IMR-90 (cell line): ENCODE measurements at regions not wholly inside any gene's neighbourhood (a gene's known extent, or its start where the extent isn't known, plus 50 kb on each side); places are given as distances from the start of the nearest gene placed in this dataset.

Experiments used
- ATAC-seq: fragments of 200-7000 bp; cut with Tn5 transposase; 2 replicates; pipeline ENCODE4 v1.9.1; 2020; ENCODE audit warnings: low read depth, mild to moderate bottlenecking, moderate library complexity
- BruUV-seq: library from RNA; stranded (reverse); fragments of 400-500 nt; replicated peaks from 2 replicates; lab custom pipeline; 2021; lab: Mats Ljungman, UMichigan
- CTCF ChIA-PET: fragments of 300-600 bp; formaldehyde crosslinking; extraction: SDS; loops from one replicate; lab custom pipeline; 2021; ENCODE audit warnings: antibody characterized with exemption; lab: Yijun Ruan, JAX
- POLR2A ChIA-PET: fragments of 300-600 bp; sonication (Branson Sonifier 250); formaldehyde crosslinking; loops from one replicate; lab custom pipeline; 2022; ENCODE audit warnings: antibody characterized with exemption; ENCODE audit not compliant: unreplicated experiment; lab: Charles Lee
- DNase-seq: peaks from one replicate; pipeline ENCODE4 v3.0.0; 2013
- H2AFZ ChIP-seq: replicated peaks from 2 replicates; pipeline ENCODE3; 2013; ENCODE audit warnings: low read length, mild to moderate bottlenecking; ENCODE audit not compliant: poor library complexity
- H2AK5ac ChIP-seq: 2 replicates; pipeline ENCODE4 v1.6.1; 2013; ENCODE audit warnings: low read depth, low read length, inconsistent platforms
- H2AK9ac ChIP-seq: replicated peaks from 2 replicates; pipeline ENCODE3; 2013; ENCODE audit warnings: mild to moderate bottlenecking, low read depth, low read length, moderate library complexity; ENCODE audit not compliant: poor library complexity
- H2BK120ac ChIP-seq: 2 replicates; pipeline ENCODE4 v1.6.1; 2013; ENCODE audit warnings: low read depth, low read length, inconsistent platforms
- H2BK15ac ChIP-seq: 3 replicates; pipeline ENCODE4 v1.6.1; 2013; ENCODE audit warnings: low read depth, low read length, inconsistent platforms
- H2BK20ac ChIP-seq: 2 replicates; pipeline ENCODE4 v1.6.1; 2013; ENCODE audit warnings: low read depth, mild to moderate bottlenecking, inconsistent platforms, low read length, moderate library complexity
- H2BK5ac ChIP-seq: 2 replicates; pipeline ENCODE4 v1.6.1; 2013; ENCODE audit warnings: mild to moderate bottlenecking, low read depth, low read length, inconsistent platforms; ENCODE audit not compliant: poor library complexity, severe bottlenecking
- H3K14ac ChIP-seq: replicated peaks from 2 replicates; pipeline ENCODE4 v1.6.1; 2013; ENCODE audit warnings: low read depth, low read length, inconsistent platforms
- H3K18ac ChIP-seq: 2 replicates; pipeline ENCODE4 v1.6.1; 2013; ENCODE audit warnings: low read depth, low read length, control low read depth
- H3K23ac ChIP-seq: 2 replicates; pipeline ENCODE4 v1.6.1; 2013; ENCODE audit warnings: low read depth, low read length, inconsistent platforms
- H3K27ac ChIP-seq: 2 replicates; pipeline ENCODE4 v1.5.1; 2013; ENCODE audit warnings: mild to moderate bottlenecking, control low read depth, low read length; ENCODE audit not compliant: insufficient read depth
- H3K27me3 ChIP-seq: 2 replicates; pipeline ENCODE4 v1.6.1; 2013; ENCODE audit warnings: low read length; ENCODE audit not compliant: control insufficient read depth, insufficient read depth
- H3K36me3 ChIP-seq: 2 replicates; pipeline ENCODE4 v1.6.1; 2013; ENCODE audit warnings: low read length, mixed read lengths; ENCODE audit not compliant: control insufficient read depth, insufficient read depth
- H3K4ac ChIP-seq: 2 replicates; pipeline ENCODE4 v1.6.1; 2013; ENCODE audit warnings: low read depth, low read length, inconsistent platforms
- H3K4me1 ChIP-seq: 2 replicates; pipeline ENCODE4 v1.6.1; 2013; ENCODE audit warnings: low read length, mixed read lengths; ENCODE audit not compliant: control insufficient read depth, insufficient read depth
- H3K4me2 ChIP-seq: 2 replicates; pipeline ENCODE4 v1.6.1; 2013; ENCODE audit warnings: low read depth, mild to moderate bottlenecking, control low read depth, low read length, moderate library complexity
- H3K4me3 ChIP-seq: 2 replicates; pipeline ENCODE4 v1.5.1; 2013; ENCODE audit warnings: low read depth, mild to moderate bottlenecking, control low read depth, low read length, moderate library complexity; ENCODE audit not compliant: insufficient read depth
- H3K56ac ChIP-seq: 2 replicates; pipeline ENCODE4 v1.6.1; 2013; ENCODE audit warnings: low read length, inconsistent platforms; ENCODE audit not compliant: insufficient read depth; ENCODE audit errors: extremely low read depth
- H3K79me1 ChIP-seq, 2 experiments: 2 replicates each; pipeline ENCODE4 v1.6.1; 2013; ENCODE audit warnings: low read length in 2 of 2, inconsistent platforms in 1 of 2, low read depth in 1 of 2
- H3K9ac ChIP-seq: 2 replicates; pipeline ENCODE4 v1.6.1; 2013; ENCODE audit warnings: low read depth, low read length, control low read depth
- H3K9me1 ChIP-seq: 2 replicates; pipeline ENCODE4 v1.6.1; 2013; ENCODE audit warnings: low read length, inconsistent platforms; ENCODE audit not compliant: insufficient read depth
- H3K9me3 ChIP-seq: 2 replicates; pipeline ENCODE4 v1.6.1; 2013; ENCODE audit warnings: low read length; ENCODE audit not compliant: control insufficient read depth, insufficient read depth
- H4K20me1 ChIP-seq: 2 replicates; pipeline ENCODE4 v1.6.1; 2013; ENCODE audit warnings: low read length, inconsistent platforms; ENCODE audit not compliant: insufficient read depth
- H4K5ac ChIP-seq: 2 replicates; pipeline ENCODE4 v1.6.1; 2013; ENCODE audit warnings: mild to moderate bottlenecking, low read depth, low read length, control low read depth
- H4K8ac ChIP-seq, 2 experiments: 2 replicates each; pipeline ENCODE4 v1.6.1; 2013; ENCODE audit warnings: low read depth in 2 of 2, low read length in 2 of 2, control low read depth in 1 of 2, inconsistent platforms in 1 of 2
- H4K91ac ChIP-seq: 2 replicates; pipeline ENCODE4 v1.6.1; 2013; ENCODE audit warnings: low read depth, low read length, inconsistent platforms; ENCODE audit not compliant: insufficient read depth
- CEBPB ChIP-seq: IDR thresholded peaks from 2 replicates; pipeline ENCODE4 v1.6.1; 2012; ENCODE audit warnings: low read depth, low read length, improper control_type of control experiment
- FOS ChIP-seq: fragments of 150-350 bp; IDR thresholded peaks from 2 replicates; pipeline ENCODE4 v1.6.1; 2016; ENCODE audit warnings: low read depth, low read length
- MAFK ChIP-seq: IDR thresholded peaks from 2 replicates; pipeline ENCODE4 v1.6.1; 2012; ENCODE audit warnings: low read depth, low read length, improper control_type of control experiment
- MAZ ChIP-seq: IDR thresholded peaks from 2 replicates; pipeline ENCODE4 v1.6.1; 2012; ENCODE audit warnings: low read depth, mild to moderate bottlenecking, low read length, improper control_type of control experiment, moderate library complexity, borderline replicate concordance
- NFE2L2 ChIP-seq: fragments of 150-350 bp; IDR thresholded peaks from 2 replicates; pipeline ENCODE4 v1.6.1; 2016; ENCODE audit warnings: low read depth, mild to moderate bottlenecking, low read length
- POLR2A ChIP-seq: IDR thresholded peaks from 2 replicates; pipeline ENCODE4 v1.6.1; 2012; ENCODE audit warnings: mild to moderate bottlenecking, low read depth, low read length
- RCOR1 ChIP-seq: IDR thresholded peaks from 2 replicates; pipeline ENCODE4 v1.6.1; 2012; ENCODE audit warnings: mild to moderate bottlenecking, low read length, improper control_type of control experiment; ENCODE audit not compliant: insufficient replicate concordance
- RFX5 ChIP-seq: IDR thresholded peaks from 2 replicates; pipeline ENCODE4 v1.8.0; 2012; ENCODE audit warnings: low read depth, mild to moderate bottlenecking, low read length, moderate library complexity
- WGBS, 2 experiments: methylation state at CpG; one replicate each; pipeline versions ENCODE4 v1.1.5 to v1.1.7; 2013; ENCODE audit warnings: missing lambda C conversion rate in 2 of 2; ENCODE audit not compliant: insufficient read length in 1 of 2; ENCODE audit errors: extremely low coverage in 2 of 2; 5-methylcytosine and 5-hydroxymethylcytosine counted together
- dilution Hi-C: fragments of 300-500 bp; cut with HindIII; formaldehyde crosslinking; loops from one replicate; pipeline ENCODE4 v1.14.3; 2018; ENCODE audit warnings: low sequenced_read_pairs; ENCODE audit not compliant: unreplicated experiment
- in situ Hi-C: fragments of 300-500 bp; cut with MboI; formaldehyde crosslinking; loops from 3 replicates; pipeline ENCODE4 v1.14.3; 2019; ENCODE audit warnings: low sequenced_read_pairs, inconsistent platforms, mixed read lengths
- intact Hi-C: fragments of 100-400 bp; cut with micrococcal nuclease; formaldehyde crosslinking; loops from 2 replicates; pipeline ENCODE4 v1.10.0; 2022
- TF ChIP-seq, protein P1 (sequence below): fragments of 150-350 bp; IDR thresholded peaks from 2 replicates; pipeline ENCODE4 v1.6.1; 2017; ENCODE audit warnings: mild to moderate bottlenecking, antibody characterized with exemption, low read length, low read depth
- TF ChIP-seq, protein P2 (sequence below): conservative IDR thresholded peaks from 2 replicates; pipeline ENCODE4 v1.5.1; 2012; ENCODE audit warnings: mild to moderate bottlenecking, low read depth, low read length, improper control_type of control experiment
- TF ChIP-seq, protein P3 (sequence below): fragments of 150-350 bp; IDR thresholded peaks from 2 replicates; pipeline ENCODE4 v1.6.1; 2016; ENCODE audit warnings: low read depth, mild to moderate bottlenecking, low read length, moderate library complexity, borderline replicate concordance

DNA sequence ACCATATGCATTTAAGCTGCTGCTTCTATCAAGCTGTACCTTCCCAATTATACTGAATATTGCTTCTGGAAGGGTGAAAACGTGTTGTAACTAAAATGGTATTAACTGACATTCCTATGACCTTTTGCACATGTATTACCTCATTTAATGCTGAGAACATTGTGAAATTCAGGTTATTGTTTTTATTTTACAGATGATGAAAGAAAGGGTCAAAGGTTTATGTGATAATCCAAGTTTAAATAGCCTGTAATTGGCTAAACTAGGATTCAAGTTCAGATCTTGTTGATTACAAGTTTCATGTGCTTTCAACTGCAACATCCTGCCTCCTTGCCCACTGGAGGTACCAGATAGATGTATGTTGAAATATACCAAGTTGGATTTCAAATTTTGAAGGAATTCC is 433.3 kb upstream of the PRICKLE1 start:
- Histone ChIP-seq H4K8ac (no peak overlapping the region), H2AK5ac (no peak overlapping the region), H4K5ac (no peak overlapping the region), H3K23ac (no peak overlapping the region), H2BK120ac (no peak overlapping the region), H3K14ac (no peak overlapping the region), H2AFZ (no peak overlapping the region), H2BK5ac (no peak overlapping the region), H3K79me1 (no peaks in the 10 kb centered on the region), H3K56ac (no peak overlapping the region), H3K4me1 (no peaks in the 10 kb centered on the region; the same call in 1 of the 2 replicates), H3K9me1 (no peaks in the 10 kb centered on the region), H3K4ac (no peak overlapping the region), H3K4me2 (no peak overlapping the region), H2BK15ac (no peak overlapping the region), H3K27ac (no peak overlapping the region), H3K36me3 (no peaks in the 10 kb centered on the region), H3K27me3 (no peaks in the 10 kb centered on the region), H4K20me1 (no peaks in the 10 kb centered on the region), H3K9ac (no peak overlapping the region), H3K18ac (no peak overlapping the region), H4K91ac (no peak overlapping the region), H2BK20ac (no peak overlapping the region), H3K4me3 (no peak overlapping the region), H3K9me3 (no peaks in the 10 kb centered on the region), H2AK9ac (no peak overlapping the region)
- no TSS peak for BruUV-seq
- TF ChIP-seq MAFK, result no peak
- no peak for TF ChIP-seq POLR2A
- TF ChIP-seq RFX5, result no peak
- TF ChIP-seq, protein P1, sequence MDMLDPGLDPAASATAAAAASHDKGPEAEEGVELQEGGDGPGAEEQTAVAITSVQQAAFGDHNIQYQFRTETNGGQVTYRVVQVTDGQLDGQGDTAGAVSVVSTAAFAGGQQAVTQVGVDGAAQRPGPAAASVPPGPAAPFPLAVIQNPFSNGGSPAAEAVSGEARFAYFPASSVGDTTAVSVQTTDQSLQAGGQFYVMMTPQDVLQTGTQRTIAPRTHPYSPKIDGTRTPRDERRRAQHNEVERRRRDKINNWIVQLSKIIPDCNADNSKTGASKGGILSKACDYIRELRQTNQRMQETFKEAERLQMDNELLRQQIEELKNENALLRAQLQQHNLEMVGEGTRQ, result no peak
- no peak for TF ChIP-seq MAZ
- TF ChIP-seq FOS, result no peak
- no peak for TF ChIP-seq CEBPB
- no peak for TF ChIP-seq RCOR1
- TF ChIP-seq, protein P2, sequence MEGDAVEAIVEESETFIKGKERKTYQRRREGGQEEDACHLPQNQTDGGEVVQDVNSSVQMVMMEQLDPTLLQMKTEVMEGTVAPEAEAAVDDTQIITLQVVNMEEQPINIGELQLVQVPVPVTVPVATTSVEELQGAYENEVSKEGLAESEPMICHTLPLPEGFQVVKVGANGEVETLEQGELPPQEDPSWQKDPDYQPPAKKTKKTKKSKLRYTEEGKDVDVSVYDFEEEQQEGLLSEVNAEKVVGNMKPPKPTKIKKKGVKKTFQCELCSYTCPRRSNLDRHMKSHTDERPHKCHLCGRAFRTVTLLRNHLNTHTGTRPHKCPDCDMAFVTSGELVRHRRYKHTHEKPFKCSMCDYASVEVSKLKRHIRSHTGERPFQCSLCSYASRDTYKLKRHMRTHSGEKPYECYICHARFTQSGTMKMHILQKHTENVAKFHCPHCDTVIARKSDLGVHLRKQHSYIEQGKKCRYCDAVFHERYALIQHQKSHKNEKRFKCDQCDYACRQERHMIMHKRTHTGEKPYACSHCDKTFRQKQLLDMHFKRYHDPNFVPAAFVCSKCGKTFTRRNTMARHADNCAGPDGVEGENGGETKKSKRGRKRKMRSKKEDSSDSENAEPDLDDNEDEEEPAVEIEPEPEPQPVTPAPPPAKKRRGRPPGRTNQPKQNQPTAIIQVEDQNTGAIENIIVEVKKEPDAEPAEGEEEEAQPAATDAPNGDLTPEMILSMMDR, result no peak
- TF ChIP-seq, protein P3, sequence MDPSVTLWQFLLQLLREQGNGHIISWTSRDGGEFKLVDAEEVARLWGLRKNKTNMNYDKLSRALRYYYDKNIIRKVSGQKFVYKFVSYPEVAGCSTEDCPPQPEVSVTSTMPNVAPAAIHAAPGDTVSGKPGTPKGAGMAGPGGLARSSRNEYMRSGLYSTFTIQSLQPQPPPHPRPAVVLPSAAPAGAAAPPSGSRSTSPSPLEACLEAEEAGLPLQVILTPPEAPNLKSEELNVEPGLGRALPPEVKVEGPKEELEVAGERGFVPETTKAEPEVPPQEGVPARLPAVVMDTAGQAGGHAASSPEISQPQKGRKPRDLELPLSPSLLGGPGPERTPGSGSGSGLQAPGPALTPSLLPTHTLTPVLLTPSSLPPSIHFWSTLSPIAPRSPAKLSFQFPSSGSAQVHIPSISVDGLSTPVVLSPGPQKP, result no peak
- no peak for TF ChIP-seq NFE2L2
- ATAC-seq (no peak), DNase-seq (no peak)
- dilution Hi-C loops (no loop called here), in situ Hi-C loops (no loop called here), intact Hi-C loops (no loop called here)
- POLR2A ChIA-PET, result no interaction called here
- WGBS, 2 experiments, result no CpG with 5 or more reads among the region's 1 CpG
- CTCF ChIA-PET, result no interaction called here
